Esophagus muscularis mucosa (tissue), 4 donors: ENCODE measurements at regions not wholly inside any gene's neighbourhood (a gene's known extent, or its start where the extent isn't known, plus 50 kb on each side); places are given as distances from the start of the nearest gene placed in this dataset.
"Not testable (repeated sequence)": the region's sequence is repeated elsewhere in the genome, so short reads cannot be mapped to it uniquely, and the experiment has no call there.

Experiments
- DNase-seq: peaks from one replicate; pipeline ENCODE4 v3.0.0-alpha.2; 2017; ENCODE audit errors: extremely low spot score
- H3K27ac ChIP-seq, 4 donors: fragments of 200-600 bp; sonication (generic); replicated peaks in 1 of 4; 1 replicate in 3 of 4; 2 replicates in 1 of 4; pipeline ENCODE4 v1.5.1; 2016 to 2019; ENCODE audit warnings: mild to moderate bottlenecking in 1 of 4
- H3K27me3 ChIP-seq, 4 donors: fragments of 200-600 bp; sonication (generic); one replicate each; pipeline versions ENCODE4 v1.5.1 to v1.6.0; 2016 to 2019
- H3K36me3 ChIP-seq, 4 donors: fragments of 200-600 bp; sonication (generic); one replicate each; pipeline ENCODE4 v1.5.1; 2016 to 2019
- H3K4me1 ChIP-seq, 4 donors: fragments of 200-600 bp; sonication (generic); one replicate each; pipeline ENCODE4 v1.5.1; 2016 to 2019
- H3K4me3 ChIP-seq, 4 donors: fragments of 200-600 bp; sonication (generic); 1 replicate in 2 of 4; 2 replicates in 2 of 4; pipeline ENCODE4 v1.5.1; 2016 to 2019; ENCODE audit warnings: mild to moderate bottlenecking in 4 of 4, moderate library complexity in 1 of 4
- H3K9me3 ChIP-seq, 4 donors: fragments of 200-600 bp; sonication (generic); 1 replicate in 3 of 4; 2 replicates in 1 of 4; pipeline ENCODE4 v1.5.1; 2016 to 2019
- CTCF ChIP-seq, 3 experiments: fragments of 200-600 bp in 2 of 3; fragments of 450-650 bp in 1 of 3; sonication (generic) in 2 of 3; IDR thresholded peaks; one replicate each; pipeline ENCODE4 v1.5.1; 2017 to 2019; ENCODE audit warnings: antibody characterized with exemption in 3 of 3, mild to moderate bottlenecking in 2 of 3, moderate library complexity in 1 of 3
- EP300 ChIP-seq: sonication (generic); formaldehyde crosslinking; IDR thresholded peaks from one replicate; pipeline ENCODE4 v1.6.1; 2017; ENCODE audit warnings: antibody characterized with exemption
- POLR2A ChIP-seq: fragments of 450-650 bp; IDR thresholded peaks from one replicate; pipeline ENCODE4 v1.6.1; 2017; ENCODE audit warnings: antibody characterized with exemption, moderate library complexity, mild to moderate bottlenecking, low read depth
- POLR2AphosphoS5 ChIP-seq, 2 donors: sonication (generic); formaldehyde crosslinking; IDR thresholded peaks; one replicate each; pipeline ENCODE4 v1.6.1; 2017; ENCODE audit warnings: antibody characterized with exemption in 2 of 2
- WGBS: methylation state at CpG from one replicate; pipeline ENCODE4 v1.1.5; 2018; 5-methylcytosine and 5-hydroxymethylcytosine counted together
- intact Hi-C: fragments of 100-400 bp; cut with DNase I; formaldehyde crosslinking; loops from one replicate; pipeline ENCODE4 v1.15.1; 2023

- DNase-seq, result no peak
- H3K27ac ChIP-seq, result no peak overlapping the region
- no peaks in the 10 kb centered on the region for H3K36me3 ChIP-seq
- H3K27me3 ChIP-seq, result no peaks in the 10 kb centered on the region
- no peaks in the 10 kb centered on the region for H3K9me3 ChIP-seq
- TF ChIP-seq POLR2AphosphoS5 (IDR thresholded peaks at IDR 0.05) (no peak), POLR2A (no peak), EP300 (no peak), CTCF (IDR thresholded peaks at IDR 0.05) (no peak)
- 71% methylated on average over 9 of the region's 9 CpGs for WGBS
- no peak overlapping the region for H3K4me3 ChIP-seq
- H3K4me1 ChIP-seq, result no peaks in the 10 kb centered on the region
- intact Hi-C loops, result no loop called here
These were observed 126.4 kb upstream of the JADE1 start for GRCh38 chr4:128682942-128683666.

GRCh38 chr4:128676095-128676494 lies 133.4 kb upstream of the JADE1 start:
- no peaks in the 10 kb centered on the region for H3K36me3 ChIP-seq
- WGBS, result 79% methylated on average over 1 of the region's 1 CpG
- no peaks in the 10 kb centered on the region for H3K9me3 ChIP-seq

GRCh38 chr4:128675083-128675482 lies 134.4 kb upstream of the JADE1 start:
- H3K36me3 ChIP-seq, result no peaks in the 10 kb centered on the region
- intact Hi-C loops, result no loop called here
- DNase-seq, result no peak
- 45% methylated on average over 1 of the region's 1 CpG for WGBS
- peaks cover 0 to 4% (median 0%) of the 10 kb centered on the region in 4 donors for H3K4me1 ChIP-seq
- H3K9me3 ChIP-seq, result no peaks in the 10 kb centered on the region
- H3K27me3 ChIP-seq, result no peaks in the 10 kb centered on the region
- TF ChIP-seq CTCF (IDR thresholded peaks at IDR 0.05), result no peak
- TF ChIP-seq POLR2A, result no peak
- no peak overlapping the region for H3K4me3 ChIP-seq
- no peak overlapping the region for H3K27ac ChIP-seq

More at GRCh38 chr4:128676095-128676494, 133.4 kb upstream of the JADE1 start:
- no peaks in the 10 kb centered on the region for H3K27me3 ChIP-seq
- no peak for TF ChIP-seq EP300
- no peak for TF ChIP-seq POLR2A
- TF ChIP-seq CTCF (IDR thresholded peaks at IDR 0.05), result no peak
- TF ChIP-seq POLR2AphosphoS5 (IDR thresholded peaks at IDR 0.05), result no peak
- no peak for DNase-seq
- intact Hi-C loops, result no loop called here
- no peak overlapping the region for H3K27ac ChIP-seq
- peaks cover 0 to 4% (median 0%) of the 10 kb centered on the region in 4 donors for H3K4me1 ChIP-seq
- no peak overlapping the region for H3K4me3 ChIP-seq

GRCh38 chr4:128673159-128673558 lies 136.3 kb upstream of the JADE1 start:
- intact Hi-C loops, H3K36me3 ChIP-seq: not testable (repeated sequence)
- WGBS, result 81% methylated on average over 7 of the region's 7 CpGs

GRCh38 chr4:128672596-128672995 lies 136.9 kb upstream of the JADE1 start:
- WGBS, result 97% methylated on average over 7 of the region's 22 CpGs
- H3K36me3 ChIP-seq, H3K4me1 ChIP-seq, H3K27ac ChIP-seq, H3K4me3 ChIP-seq, H3K9me3 ChIP-seq, intact Hi-C loops, H3K27me3 ChIP-seq, DNase-seq: not testable (repeated sequence)

More at GRCh38 chr4:128673159-128673558, 136.3 kb upstream of the JADE1 start:
- not testable (repeated sequence) for H3K27me3 ChIP-seq, H3K9me3 ChIP-seq, H3K4me1 ChIP-seq, H3K27ac ChIP-seq, DNase-seq, H3K4me3 ChIP-seq

GRCh38 chr4:128670513-128670912 lies 139.0 kb upstream of the JADE1 start:
- intact Hi-C loops, result no loop called here

More at GRCh38 chr4:128670513-128670912, 139.0 kb upstream of the JADE1 start:
- WGBS, result 76% methylated on average over 4 of the region's 4 CpGs
- no peaks in the 10 kb centered on the region for H3K9me3 ChIP-seq
- H3K36me3 ChIP-seq, result no peaks in the 10 kb centered on the region
- H3K27me3 ChIP-seq, result no peaks in the 10 kb centered on the region
- H3K4me3 ChIP-seq, result no peak overlapping the region
- DNase-seq, result no peak
- no peak overlapping the region for H3K27ac ChIP-seq
- TF ChIP-seq EP300 (no peak), POLR2A (no peak), POLR2AphosphoS5 (IDR thresholded peaks at IDR 0.05) (no peak), CTCF (IDR thresholded peaks at IDR 0.05) (no peak)
- H3K4me1 ChIP-seq, result peaks cover 0 to 4% (median 0%) of the 10 kb centered on the region in 4 donors
